Upper lobe of left lung (tissue), 4 donors: ENCODE measurements at regions not wholly inside any gene's neighbourhood (a gene's known extent, or its start where the extent isn't known, plus 50 kb on each side); places are given as distances from the start of the nearest gene placed in this dataset.
"Not testable (repeated sequence)": the region's sequence is repeated elsewhere in the genome, so short reads cannot be mapped to it uniquely, and the experiment has no call there.

Source experiments
- EP300 ChIP-seq, 4 donors: sonication (generic); formaldehyde crosslinking; IDR thresholded peaks; one replicate each; pipeline ENCODE4 v1.5.1; 2017; ENCODE audit warnings: antibody characterized with exemption in 4 of 4, control low read depth in 2 of 4
- POLR2A ChIP-seq, 4 donors: fragments of 450-650 bp; IDR thresholded peaks; one replicate each; pipeline ENCODE4 v1.5.1; 2016 to 2017; ENCODE audit warnings: antibody characterized with exemption in 4 of 4, mild to moderate bottlenecking in 2 of 4
- POLR2AphosphoS5 ChIP-seq, 2 donors: sonication (generic); formaldehyde crosslinking; IDR thresholded peaks; one replicate each; pipeline ENCODE4 v1.5.1; 2017; ENCODE audit warnings: antibody characterized with exemption in 2 of 2
- TF ChIP-seq, protein P1 (sequence below), 6 experiments: fragments of 450-650 bp in 4 of 6; fragments of 200-600 bp in 2 of 6; sonication (generic) in 2 of 6; IDR thresholded peaks; one replicate each; pipeline ENCODE4 v1.5.1; 2016 to 2019; ENCODE audit warnings: antibody characterized with exemption in 6 of 6

DNA sequence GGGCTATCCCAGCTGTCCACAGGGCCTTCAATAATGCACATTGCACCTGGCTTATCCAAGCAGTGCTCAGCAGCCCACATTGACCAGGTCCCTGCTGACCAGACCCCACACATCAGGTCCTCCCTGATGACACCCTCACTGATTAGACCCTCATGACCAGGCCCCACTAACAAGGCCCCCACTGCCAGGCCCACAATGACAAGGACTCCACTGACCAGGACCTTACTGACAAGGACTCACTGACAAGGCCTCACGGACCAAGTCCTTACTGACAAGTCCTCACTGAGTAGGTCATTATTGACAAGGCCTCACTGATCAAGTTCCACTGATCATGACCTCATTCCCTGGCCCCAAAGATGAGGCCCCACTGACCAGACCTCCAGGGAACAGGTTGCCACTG is 3837.8 kb upstream of the OR11H1 start:
- TF ChIP-seq POLR2A, POLR2AphosphoS5, EP300 (IDR thresholded peaks at IDR 0.05): not testable (repeated sequence)
- TF ChIP-seq, protein P1, sequence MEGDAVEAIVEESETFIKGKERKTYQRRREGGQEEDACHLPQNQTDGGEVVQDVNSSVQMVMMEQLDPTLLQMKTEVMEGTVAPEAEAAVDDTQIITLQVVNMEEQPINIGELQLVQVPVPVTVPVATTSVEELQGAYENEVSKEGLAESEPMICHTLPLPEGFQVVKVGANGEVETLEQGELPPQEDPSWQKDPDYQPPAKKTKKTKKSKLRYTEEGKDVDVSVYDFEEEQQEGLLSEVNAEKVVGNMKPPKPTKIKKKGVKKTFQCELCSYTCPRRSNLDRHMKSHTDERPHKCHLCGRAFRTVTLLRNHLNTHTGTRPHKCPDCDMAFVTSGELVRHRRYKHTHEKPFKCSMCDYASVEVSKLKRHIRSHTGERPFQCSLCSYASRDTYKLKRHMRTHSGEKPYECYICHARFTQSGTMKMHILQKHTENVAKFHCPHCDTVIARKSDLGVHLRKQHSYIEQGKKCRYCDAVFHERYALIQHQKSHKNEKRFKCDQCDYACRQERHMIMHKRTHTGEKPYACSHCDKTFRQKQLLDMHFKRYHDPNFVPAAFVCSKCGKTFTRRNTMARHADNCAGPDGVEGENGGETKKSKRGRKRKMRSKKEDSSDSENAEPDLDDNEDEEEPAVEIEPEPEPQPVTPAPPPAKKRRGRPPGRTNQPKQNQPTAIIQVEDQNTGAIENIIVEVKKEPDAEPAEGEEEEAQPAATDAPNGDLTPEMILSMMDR (IDR thresholded peaks at IDR 0.05): not testable (repeated sequence)
